Tibial nerve (tissue), 4 donors: ENCODE measurements at regions not wholly inside any gene's neighbourhood (a gene's known extent, or its start where the extent isn't known, plus 50 kb on each side); places are given as distances from the start of the nearest gene placed in this dataset.

ENCODE experiments used
- DNase-seq, 2 donors: peaks; one replicate each; pipeline ENCODE4 v3.0.0-alpha.2; 2019; ENCODE audit warnings: low spot score in 2 of 2
- H3K27ac ChIP-seq, 4 donors: fragments of 200-600 bp; sonication (generic) in 3 of 4; one replicate each; pipeline ENCODE4 v1.5.1; 2017 to 2019; ENCODE audit warnings: mild to moderate bottlenecking in 1 of 4
- H3K27me3 ChIP-seq, 2 donors: fragments of 200-600 bp; sonication (generic) in 1 of 2; one replicate each; pipeline versions ENCODE4 v1.5.1 to v1.6.0; 2017 to 2019
- H3K36me3 ChIP-seq, 3 donors: fragments of 200-600 bp; sonication (generic); one replicate each; pipeline ENCODE4 v1.5.1; 2018 to 2019
- H3K4me1 ChIP-seq, 4 donors: fragments of 200-600 bp; sonication (generic) in 3 of 4; one replicate each; pipeline ENCODE4 v1.5.1; 2017 to 2019
- H3K4me3 ChIP-seq, 4 donors: fragments of 200-600 bp; sonication (generic) in 3 of 4; one replicate each; pipeline ENCODE4 v1.5.1; 2017 to 2019; ENCODE audit warnings: mild to moderate bottlenecking in 1 of 4, moderate library complexity in 1 of 4
- H3K9me3 ChIP-seq, 4 donors: fragments of 200-600 bp; sonication (generic) in 3 of 4; one replicate each; pipeline ENCODE4 v1.5.1; 2017 to 2019
- CTCF ChIP-seq, 5 experiments: fragments of 200-600 bp in 3 of 5; fragments of 450-650 bp in 2 of 5; sonication (generic) in 3 of 5; IDR thresholded peaks; one replicate each; pipeline ENCODE4 v1.5.1; 2016 to 2019; ENCODE audit warnings: antibody characterized with exemption in 5 of 5, mild to moderate bottlenecking in 3 of 5, moderate library complexity in 2 of 5
- EP300 ChIP-seq, 2 donors: sonication (generic); formaldehyde crosslinking; IDR thresholded peaks; one replicate each; pipeline ENCODE4 v1.6.1; 2017; ENCODE audit warnings: antibody characterized with exemption in 2 of 2, mild to moderate bottlenecking in 1 of 2
- POLR2A ChIP-seq, 2 donors: fragments of 450-650 bp; IDR thresholded peaks; one replicate each; pipeline ENCODE4 v1.6.1; 2017; ENCODE audit warnings: antibody characterized with exemption in 2 of 2, mild to moderate bottlenecking in 2 of 2, moderate library complexity in 2 of 2
- WGBS, 2 donors: methylation state at CpG; one replicate each; pipeline ENCODE4 v1.1.5; 2018; 5-methylcytosine and 5-hydroxymethylcytosine counted together

GRCh38 chr2:107727318-107727717, 99.4 kb upstream of the RGPD4 start:
- Histone ChIP-seq H3K9me3 (no peaks in the 10 kb centered on the region), H3K36me3 (no peaks in the 10 kb centered on the region), H3K27ac (no peak overlapping the region), H3K4me1 (no peaks in the 10 kb centered on the region), H3K27me3 (no peaks in the 10 kb centered on the region), H3K4me3 (no peak overlapping the region)
- no peak for DNase-seq
- TF ChIP-seq POLR2A (IDR thresholded peaks at IDR 0.05) (no peak), EP300 (IDR thresholded peaks at IDR 0.05) (no peak), CTCF (IDR thresholded peaks at IDR 0.05) (no peak)

GRCh38 chr2:107728586-107728985, 98.1 kb upstream of the RGPD4 start:
- no peak overlapping the region for H3K4me3 ChIP-seq
- TF ChIP-seq POLR2A (IDR thresholded peaks at IDR 0.05) (no peak), EP300 (IDR thresholded peaks at IDR 0.05) (no peak), CTCF (IDR thresholded peaks at IDR 0.05) (no peak)
- H3K27me3 ChIP-seq = no peaks in the 10 kb centered on the region
- H3K9me3 ChIP-seq = no peaks in the 10 kb centered on the region
- no peak overlapping the region for H3K27ac ChIP-seq
- no peaks in the 10 kb centered on the region for H3K36me3 ChIP-seq
- WGBS, 2 donors = 73 to 78% methylated on average over 5 of the region's 5 CpGs
- H3K4me1 ChIP-seq = no peaks in the 10 kb centered on the region
- DNase-seq = no peak

GRCh38 chr2:107729440-107729839, 97.3 kb upstream of the RGPD4 start:
- H3K27me3 ChIP-seq = no peaks in the 10 kb centered on the region
- TF ChIP-seq EP300 (IDR thresholded peaks at IDR 0.05) (no peak), CTCF (IDR thresholded peaks at IDR 0.05) (no peak), POLR2A (IDR thresholded peaks at IDR 0.05) (no peak)
- 51 to 75% methylated on average over 3 of the region's 3 CpGs for WGBS, 2 donors

GRCh38 chr2:107730898-107731297, 95.8 kb upstream of the RGPD4 start:
- WGBS, 2 donors = 61 to 73% methylated on average over 2 of the region's 2 CpGs
- no peak for DNase-seq

More at GRCh38 chr2:107729440-107729839, 97.3 kb upstream of the RGPD4 start:
- no peak overlapping the region for H3K27ac ChIP-seq
- no peaks in the 10 kb centered on the region for H3K4me1 ChIP-seq
- no peaks in the 10 kb centered on the region for H3K36me3 ChIP-seq
- no peak overlapping the region for H3K4me3 ChIP-seq
- DNase-seq = no peak
- H3K9me3 ChIP-seq = no peaks in the 10 kb centered on the region

GRCh38 chr2:107731435-107731834, 95.3 kb upstream of the RGPD4 start:
- no peaks in the 10 kb centered on the region for H3K36me3 ChIP-seq
- no peaks in the 10 kb centered on the region for H3K4me1 ChIP-seq
- H3K27ac ChIP-seq = no peak overlapping the region
- TF ChIP-seq EP300 (IDR thresholded peaks at IDR 0.05) (no peak), CTCF (IDR thresholded peaks at IDR 0.05) (no peak), POLR2A (IDR thresholded peaks at IDR 0.05) (no peak)
- DNase-seq = no peak
- no peak overlapping the region for H3K4me3 ChIP-seq
- H3K9me3 ChIP-seq = no peaks in the 10 kb centered on the region
- H3K27me3 ChIP-seq = no peaks in the 10 kb centered on the region

More at GRCh38 chr2:107730898-107731297, 95.8 kb upstream of the RGPD4 start:
- Histone ChIP-seq H3K36me3 (no peaks in the 10 kb centered on the region), H3K27me3 (no peaks in the 10 kb centered on the region), H3K4me3 (no peak overlapping the region), H3K4me1 (no peaks in the 10 kb centered on the region), H3K9me3 (no peaks in the 10 kb centered on the region), H3K27ac (no peak overlapping the region)
- no peak for TF ChIP-seq EP300 (IDR thresholded peaks at IDR 0.05)
- no peak for TF ChIP-seq CTCF (IDR thresholded peaks at IDR 0.05)
- no peak for TF ChIP-seq POLR2A (IDR thresholded peaks at IDR 0.05)
